ENCODE measurements at regions not wholly inside any gene's neighbourhood (a gene's known extent, or its start where the extent isn't known, plus 50 kb on each side); places are given as distances from the start of the nearest gene placed in this dataset.

- POLR2A ChIA-PET = no interaction called here
- DNase-seq (ENCODE audit: low read depth, low spot score) (no peak), ATAC-seq (no peak)
- Histone ChIP-seq H3K9me3 (ENCODE audit: control insufficient read depth in 1 of 2, insufficient read depth in 1 of 2, low read depth in 1 of 2, low read length in 2 of 2) (peaks cover 3 to 10% of the 10 kb centered on the region in 2 experiments; a peak in 2 of 4 replicates), H4K20me1 (ENCODE audit: insufficient read depth) (no peaks in the 10 kb centered on the region), H3K79me2 (ENCODE audit: insufficient read depth, low read length) (no peaks in the 10 kb centered on the region), H3K27me3 (ENCODE audit: insufficient read depth, low read length) (no peaks in the 10 kb centered on the region), H3K4me3 (replicated peaks in 1 of 2; ENCODE audit: low read depth in 1 of 2, low read length in 2 of 2) (no peak overlapping the region), H3K9me2 (ENCODE audit: insufficient read depth) (no peaks in the 10 kb centered on the region), H3K9ac (ENCODE audit: low read length) (no peak overlapping the region), H3K4me2 (ENCODE audit: low read length) (no peak overlapping the region), H3K36me3 (ENCODE audit: control insufficient read depth in 1 of 2, insufficient read depth in 2 of 2, low read length in 2 of 2) (no peaks in the 10 kb centered on the region), H3K27ac (ENCODE audit: low read depth, low read length) (no peak overlapping the region), H2AFZ (ENCODE audit: low read depth, low read length, poor library complexity, severe bottlenecking) (no peak overlapping the region), H3K4me1 (ENCODE audit: control insufficient read depth in 1 of 2, insufficient read depth in 2 of 2, low read length in 2 of 2) (no peaks in the 10 kb centered on the region)
- no TSS peak for BruUV-seq (replicated peaks)
- CTCF ChIA-PET = no interaction called here
- TF ChIP-seq, protein P1, sequence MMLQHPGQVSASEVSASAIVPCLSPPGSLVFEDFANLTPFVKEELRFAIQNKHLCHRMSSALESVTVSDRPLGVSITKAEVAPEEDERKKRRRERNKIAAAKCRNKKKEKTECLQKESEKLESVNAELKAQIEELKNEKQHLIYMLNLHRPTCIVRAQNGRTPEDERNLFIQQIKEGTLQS (IDR thresholded peaks at IDR 0.05) = no peak
- TF ChIP-seq ELF1 (IDR thresholded peaks at IDR 0.05; ENCODE audit: borderline replicate concordance, low read depth) (no peak), EZH2 (IDR thresholded peaks at IDR 0.05) (no peak), SRF (IDR thresholded peaks at IDR 0.05; ENCODE audit: low read depth) (no peak), CTCF (IDR thresholded peaks at IDR 0.05 in 2 of 3, conservative IDR thresholded peaks at IDR 0.05 in 1 of 3; ENCODE audit: borderline replicate concordance in 1 of 3, insufficient read depth in 1 of 3, low read depth in 2 of 3, low read length in 2 of 3) (no peak), SP1 (IDR thresholded peaks at IDR 0.05; ENCODE audit: low read depth) (no peak), POLR2A (IDR thresholded peaks at IDR 0.05; ENCODE audit: borderline replicate concordance, extremely low read depth, insufficient read depth, insufficient read length) (no peak), POLR2AphosphoS5 (IDR thresholded peaks at IDR 0.05; ENCODE audit: low read depth, low read length) (no peak), FOSL1 (IDR thresholded peaks at IDR 0.05; ENCODE audit: low read depth) (no peak), CBX3 (IDR thresholded peaks at IDR 0.05; ENCODE audit: low read depth) (no peak), EGR1 (IDR thresholded peaks at IDR 0.05; ENCODE audit: low read depth) (no peak)
- TF ChIP-seq, protein P2, sequence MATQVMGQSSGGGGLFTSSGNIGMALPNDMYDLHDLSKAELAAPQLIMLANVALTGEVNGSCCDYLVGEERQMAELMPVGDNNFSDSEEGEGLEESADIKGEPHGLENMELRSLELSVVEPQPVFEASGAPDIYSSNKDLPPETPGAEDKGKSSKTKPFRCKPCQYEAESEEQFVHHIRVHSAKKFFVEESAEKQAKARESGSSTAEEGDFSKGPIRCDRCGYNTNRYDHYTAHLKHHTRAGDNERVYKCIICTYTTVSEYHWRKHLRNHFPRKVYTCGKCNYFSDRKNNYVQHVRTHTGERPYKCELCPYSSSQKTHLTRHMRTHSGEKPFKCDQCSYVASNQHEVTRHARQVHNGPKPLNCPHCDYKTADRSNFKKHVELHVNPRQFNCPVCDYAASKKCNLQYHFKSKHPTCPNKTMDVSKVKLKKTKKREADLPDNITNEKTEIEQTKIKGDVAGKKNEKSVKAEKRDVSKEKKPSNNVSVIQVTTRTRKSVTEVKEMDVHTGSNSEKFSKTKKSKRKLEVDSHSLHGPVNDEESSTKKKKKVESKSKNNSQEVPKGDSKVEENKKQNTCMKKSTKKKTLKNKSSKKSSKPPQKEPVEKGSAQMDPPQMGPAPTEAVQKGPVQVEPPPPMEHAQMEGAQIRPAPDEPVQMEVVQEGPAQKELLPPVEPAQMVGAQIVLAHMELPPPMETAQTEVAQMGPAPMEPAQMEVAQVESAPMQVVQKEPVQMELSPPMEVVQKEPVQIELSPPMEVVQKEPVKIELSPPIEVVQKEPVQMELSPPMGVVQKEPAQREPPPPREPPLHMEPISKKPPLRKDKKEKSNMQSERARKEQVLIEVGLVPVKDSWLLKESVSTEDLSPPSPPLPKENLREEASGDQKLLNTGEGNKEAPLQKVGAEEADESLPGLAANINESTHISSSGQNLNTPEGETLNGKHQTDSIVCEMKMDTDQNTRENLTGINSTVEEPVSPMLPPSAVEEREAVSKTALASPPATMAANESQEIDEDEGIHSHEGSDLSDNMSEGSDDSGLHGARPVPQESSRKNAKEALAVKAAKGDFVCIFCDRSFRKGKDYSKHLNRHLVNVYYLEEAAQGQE (IDR thresholded peaks at IDR 0.05; ENCODE audit: low read depth) = no peak
- RAD21 ChIA-PET (ENCODE audit: low non-redundant PET in 1 of 2, low total read pairs in 2 of 2, uncharacterized antibody in 2 of 2, unreplicated experiment in 2 of 2) = no interaction called here
- intact Hi-C loops (cut with micrococcal nuclease) = no loop called here
Observed at GRCh38 chr16:7137560-7138330, 194.9 kb upstream of the RBFOX1 start.
